ENCODE measurements at regions not wholly inside any gene's neighbourhood (a gene's known extent, or its start where the extent isn't known, plus 50 kb on each side); places are given as distances from the start of the nearest gene placed in this dataset.
"Not testable (repeated sequence)": the region's sequence is repeated elsewhere in the genome, so short reads cannot be mapped to it uniquely, and the experiment has no call there.

DNA sequence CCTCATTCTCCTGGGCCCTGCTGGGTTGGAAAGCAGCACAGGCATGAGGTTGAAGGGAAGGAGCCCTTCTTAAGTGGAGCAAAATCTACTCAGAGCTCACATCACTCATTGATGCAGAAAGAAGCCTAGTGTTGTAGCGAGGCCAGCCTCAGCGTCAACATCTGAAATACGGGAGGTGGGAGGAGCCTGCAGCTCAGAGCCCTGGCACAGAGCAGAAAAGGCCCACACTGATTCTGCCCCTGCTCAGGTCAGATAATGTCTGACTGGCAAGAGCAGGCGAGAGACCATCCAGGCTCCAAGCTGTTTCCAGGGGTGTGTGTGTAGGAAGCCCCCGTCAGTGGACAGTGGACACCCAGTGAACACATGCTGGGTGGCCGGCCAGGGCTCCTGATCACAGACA lies 1541.6 kb downstream of the TSPY10 start:
- intact Hi-C loops (cut with micrococcal nuclease) = no loop called here
- POLR2A ChIA-PET = no interaction called here
- peaks cover 3% of the 10 kb centered on the region for H3K9me3 Mint-ChIP-seq
- H3K36me3 Mint-ChIP-seq (ENCODE audit: low read depth) = no peaks in the 10 kb centered on the region
- H3K4me1 Mint-ChIP-seq = no peaks in the 10 kb centered on the region
- no peak overlapping the region for H3K27ac Mint-ChIP-seq
- ATAC-seq (ENCODE audit: low read depth) (no peak), DNase-seq (no peak)
- CTCF ChIA-PET = no interaction called here
- H3K27me3 Mint-ChIP-seq = no peaks in the 10 kb centered on the region
- TF ChIP-seq, protein P1, sequence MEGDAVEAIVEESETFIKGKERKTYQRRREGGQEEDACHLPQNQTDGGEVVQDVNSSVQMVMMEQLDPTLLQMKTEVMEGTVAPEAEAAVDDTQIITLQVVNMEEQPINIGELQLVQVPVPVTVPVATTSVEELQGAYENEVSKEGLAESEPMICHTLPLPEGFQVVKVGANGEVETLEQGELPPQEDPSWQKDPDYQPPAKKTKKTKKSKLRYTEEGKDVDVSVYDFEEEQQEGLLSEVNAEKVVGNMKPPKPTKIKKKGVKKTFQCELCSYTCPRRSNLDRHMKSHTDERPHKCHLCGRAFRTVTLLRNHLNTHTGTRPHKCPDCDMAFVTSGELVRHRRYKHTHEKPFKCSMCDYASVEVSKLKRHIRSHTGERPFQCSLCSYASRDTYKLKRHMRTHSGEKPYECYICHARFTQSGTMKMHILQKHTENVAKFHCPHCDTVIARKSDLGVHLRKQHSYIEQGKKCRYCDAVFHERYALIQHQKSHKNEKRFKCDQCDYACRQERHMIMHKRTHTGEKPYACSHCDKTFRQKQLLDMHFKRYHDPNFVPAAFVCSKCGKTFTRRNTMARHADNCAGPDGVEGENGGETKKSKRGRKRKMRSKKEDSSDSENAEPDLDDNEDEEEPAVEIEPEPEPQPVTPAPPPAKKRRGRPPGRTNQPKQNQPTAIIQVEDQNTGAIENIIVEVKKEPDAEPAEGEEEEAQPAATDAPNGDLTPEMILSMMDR (IDR thresholded peaks at IDR 0.05) = no peak
- no peak overlapping the region for H3K4me3 Mint-ChIP-seq

DNA sequence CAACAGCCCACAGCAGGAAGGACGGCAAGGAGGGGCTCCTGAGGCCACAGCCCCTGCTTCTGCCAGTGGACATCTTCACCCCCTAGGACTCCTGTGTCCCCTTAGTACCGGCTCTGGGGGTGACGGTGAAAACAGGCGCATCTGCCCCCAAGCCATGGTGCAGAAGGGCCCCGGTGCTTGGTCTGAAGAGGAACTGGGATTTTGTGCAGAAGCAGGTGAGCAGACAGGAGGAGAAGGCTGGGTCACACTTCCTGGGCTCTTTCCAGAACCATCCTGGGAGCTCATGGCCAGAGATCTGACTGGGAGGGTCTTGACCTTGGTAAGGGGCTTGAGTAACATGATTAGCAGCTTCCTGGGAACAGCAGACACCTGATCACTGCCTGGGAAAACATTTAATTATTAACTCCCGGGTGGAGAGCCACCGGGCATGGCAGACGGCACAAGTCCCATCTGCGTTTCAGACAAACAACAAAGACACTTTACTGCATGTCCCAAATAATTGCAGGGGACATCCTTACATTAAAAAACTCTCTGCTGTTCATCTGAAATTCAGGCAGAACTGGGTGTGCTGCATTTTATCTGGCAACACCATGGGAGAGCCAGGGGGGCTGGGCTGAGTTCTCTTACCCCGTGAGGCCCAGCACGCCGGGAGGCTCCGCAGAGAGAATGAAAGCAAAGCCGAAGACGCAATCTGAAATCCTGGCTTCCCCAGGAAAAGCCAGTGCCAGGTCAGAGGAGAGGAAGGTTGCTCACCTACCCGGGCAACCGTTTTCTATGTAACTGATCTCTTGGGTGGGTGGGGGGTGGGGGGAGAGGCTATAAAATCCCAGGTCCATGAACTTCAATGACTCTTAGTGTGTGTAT lies 1542.8 kb downstream of the TSPY10 start:
- ChIA-PET POLR2A (no interaction called here), CTCF (no interaction called here)
- intact Hi-C loops (cut with micrococcal nuclease) = no loop called here

DNA sequence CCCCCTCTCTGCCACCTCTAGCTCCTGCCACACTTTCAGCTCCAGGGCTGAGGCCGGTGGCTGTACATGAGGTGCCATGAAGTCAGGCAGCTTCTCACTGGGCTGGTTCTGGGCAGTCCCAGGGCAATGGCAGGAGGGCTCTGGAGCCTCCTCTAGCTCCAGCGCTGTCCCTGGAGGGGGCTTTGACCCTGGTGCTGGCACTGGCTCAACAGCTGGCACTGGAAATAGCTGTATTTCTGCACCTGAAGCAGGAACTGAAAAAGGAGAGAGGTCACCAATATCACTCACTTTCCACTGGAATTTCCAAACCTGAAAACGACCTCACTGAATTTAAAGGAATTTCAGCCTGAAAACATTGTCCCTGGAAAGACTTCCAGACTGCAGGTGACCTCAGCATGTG lies 1558.1 kb downstream of the TSPY10 start:
- CTCF ChIA-PET; DNase-seq; ATAC-seq (ENCODE audit: low read depth); H3K27ac Mint-ChIP-seq; H3K9me3 Mint-ChIP-seq; H3K4me1 Mint-ChIP-seq; intact Hi-C loops (cut with micrococcal nuclease); H3K4me3 Mint-ChIP-seq; H3K27me3 Mint-ChIP-seq; POLR2A ChIA-PET; H3K36me3 Mint-ChIP-seq (ENCODE audit: low read depth): not testable (repeated sequence)

More for the DNA sequence above, 1542.8 kb downstream of the TSPY10 start:
- Mint-ChIP-seq H3K27me3 (no peaks in the 10 kb centered on the region), H3K9me3 (peaks cover 3% of the 10 kb centered on the region), H3K27ac (no peak overlapping the region), H3K4me1 (no peaks in the 10 kb centered on the region), H3K4me3 (no peak overlapping the region), H3K36me3 (ENCODE audit: low read depth) (no peaks in the 10 kb centered on the region)
- DNase-seq = no peak
- ATAC-seq (ENCODE audit: low read depth) = no peak
- TF ChIP-seq, protein P1 (IDR thresholded peaks at IDR 0.05) = no peak

DNA sequence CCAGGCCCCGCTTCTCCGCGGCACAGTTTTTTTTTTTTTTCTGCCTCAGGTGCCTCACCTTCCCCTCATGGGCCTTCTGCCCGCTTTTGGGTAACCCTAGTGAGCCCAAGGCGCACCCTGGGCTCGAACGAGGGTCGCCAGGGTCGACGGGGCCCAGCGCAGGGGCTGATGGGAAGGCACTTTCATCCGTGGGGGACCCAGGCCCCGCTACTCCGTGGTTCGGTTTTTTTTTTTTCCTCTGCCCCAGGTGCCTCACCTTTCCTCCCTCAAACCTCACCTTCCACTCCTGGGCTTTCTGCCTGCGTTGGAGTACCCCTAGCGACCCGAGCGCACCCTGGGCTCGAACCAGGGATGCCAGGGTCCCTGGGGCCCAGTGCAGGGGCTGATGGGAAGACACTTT lies 1569.8 kb downstream of the TSPY10 start:
- H3K9me3 Mint-ChIP-seq; intact Hi-C loops (cut with micrococcal nuclease); H3K27ac Mint-ChIP-seq; ATAC-seq (ENCODE audit: low read depth); H3K4me1 Mint-ChIP-seq; H3K36me3 Mint-ChIP-seq (ENCODE audit: low read depth); DNase-seq; H3K27me3 Mint-ChIP-seq; POLR2A ChIA-PET; CTCF ChIA-PET; H3K4me3 Mint-ChIP-seq: not testable (repeated sequence)

DNA sequence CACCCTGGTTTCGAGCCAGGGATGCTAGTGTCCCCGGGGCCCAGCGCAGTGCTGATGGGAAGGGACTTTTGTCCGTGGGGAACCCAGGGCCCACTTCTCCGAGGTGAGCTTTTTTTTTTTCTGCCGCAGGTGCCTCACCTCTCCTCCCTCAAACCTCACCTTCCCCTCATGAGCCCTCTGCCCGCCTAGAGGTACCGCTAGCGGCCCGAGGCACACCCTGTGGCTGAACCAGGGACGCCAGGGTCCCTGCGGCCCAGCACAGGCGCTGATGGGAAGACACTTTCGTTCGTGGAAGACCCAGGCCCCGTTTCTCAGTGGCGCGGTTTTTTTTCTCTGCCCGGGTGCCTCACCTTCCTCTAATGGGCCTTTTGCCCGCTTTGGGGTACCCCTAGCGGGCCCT lies 1570.7 kb downstream of the TSPY10 start:
- H3K4me1 Mint-ChIP-seq; ATAC-seq (ENCODE audit: low read depth); intact Hi-C loops (cut with micrococcal nuclease); CTCF ChIA-PET; H3K27me3 Mint-ChIP-seq; DNase-seq; H3K9me3 Mint-ChIP-seq; H3K27ac Mint-ChIP-seq; H3K36me3 Mint-ChIP-seq (ENCODE audit: low read depth); H3K4me3 Mint-ChIP-seq; POLR2A ChIA-PET: not testable (repeated sequence)

DNA sequence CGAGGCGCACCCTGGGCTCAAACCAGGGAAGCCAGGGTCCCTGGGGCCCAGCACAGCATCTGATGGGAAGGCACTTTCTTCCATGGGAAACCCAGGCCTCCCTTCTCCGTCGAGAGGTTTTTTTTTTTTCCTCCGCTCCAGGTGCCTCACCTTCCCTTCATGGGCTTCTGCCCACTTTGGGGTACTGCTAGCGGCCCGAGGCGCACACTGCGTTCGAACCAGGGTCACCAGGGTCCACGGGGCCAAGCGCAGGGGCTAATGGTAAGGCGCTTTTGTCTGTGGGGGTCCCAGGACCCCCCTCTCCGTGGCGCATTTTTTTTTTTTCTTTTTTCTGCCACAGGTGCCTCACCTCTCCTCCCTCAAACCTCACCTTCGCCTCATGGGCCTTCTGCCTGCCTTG lies 1571.3 kb downstream of the TSPY10 start:
- intact Hi-C loops (cut with micrococcal nuclease) = no loop called here
- no peaks in the 10 kb centered on the region for H3K4me1 Mint-ChIP-seq
- no peaks in the 10 kb centered on the region for H3K27me3 Mint-ChIP-seq
- no peak for ATAC-seq (ENCODE audit: low read depth)
- H3K4me3 Mint-ChIP-seq = no peak overlapping the region
- no peak overlapping the region for H3K27ac Mint-ChIP-seq
- no peak for DNase-seq
- ChIA-PET POLR2A (no interaction called here), CTCF (no interaction called here)
- no peaks in the 10 kb centered on the region for H3K9me3 Mint-ChIP-seq
- H3K36me3 Mint-ChIP-seq (ENCODE audit: low read depth) = no peaks in the 10 kb centered on the region
- TF ChIP-seq, protein P1 (IDR thresholded peaks at IDR 0.05) = no peak

DNA sequence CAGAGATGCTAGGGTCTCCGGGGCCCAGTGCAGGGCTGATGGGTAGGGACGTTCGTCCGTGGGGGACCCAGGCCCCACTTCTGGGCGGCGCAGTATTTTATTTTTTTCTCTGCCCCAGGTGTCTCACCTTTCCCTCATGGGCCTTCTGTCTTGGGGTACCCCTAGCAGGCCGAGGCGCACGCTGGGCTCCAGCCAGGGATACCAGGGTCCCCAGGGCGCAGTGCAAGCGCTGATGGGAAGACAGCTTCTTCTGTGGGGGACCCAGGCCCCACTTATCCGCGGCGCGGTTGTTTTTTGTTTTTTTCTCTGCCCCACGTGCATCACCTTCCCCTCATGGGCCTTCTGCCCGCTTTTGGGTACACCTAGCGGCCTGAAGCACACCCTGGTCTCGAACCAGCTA lies 1572.8 kb downstream of the TSPY10 start:
- POLR2A ChIA-PET; H3K36me3 Mint-ChIP-seq (ENCODE audit: low read depth); H3K4me1 Mint-ChIP-seq; DNase-seq; intact Hi-C loops (cut with micrococcal nuclease); CTCF ChIA-PET; H3K9me3 Mint-ChIP-seq; H3K4me3 Mint-ChIP-seq; H3K27me3 Mint-ChIP-seq; ATAC-seq (ENCODE audit: low read depth); H3K27ac Mint-ChIP-seq: not testable (repeated sequence)

DNA sequence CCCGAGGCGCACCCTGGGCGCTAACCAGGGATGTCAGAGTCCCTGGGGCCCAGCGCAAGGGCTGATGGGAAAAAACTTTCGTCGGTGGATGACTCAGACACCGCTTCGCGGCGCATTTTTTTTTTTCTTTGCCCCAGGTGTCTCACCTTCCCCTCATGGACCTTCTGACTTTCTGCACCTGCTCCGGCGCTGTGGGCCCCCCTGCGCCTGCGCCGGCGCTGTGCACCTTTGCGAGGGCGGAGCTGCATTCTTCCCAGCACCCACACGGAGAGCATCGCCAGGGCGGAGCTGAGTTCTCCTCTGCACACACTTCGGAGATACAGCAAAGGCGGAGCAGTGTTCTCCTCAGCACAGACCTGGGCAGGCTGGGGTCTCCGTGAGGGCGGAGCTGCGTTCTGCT lies 1575.3 kb downstream of the TSPY10 start:
- DNase-seq; H3K4me1 Mint-ChIP-seq; CTCF ChIA-PET; H3K9me3 Mint-ChIP-seq; H3K27ac Mint-ChIP-seq; ATAC-seq (ENCODE audit: low read depth); H3K36me3 Mint-ChIP-seq (ENCODE audit: low read depth); POLR2A ChIA-PET; H3K27me3 Mint-ChIP-seq; H3K4me3 Mint-ChIP-seq; intact Hi-C loops (cut with micrococcal nuclease): not testable (repeated sequence)

DNA sequence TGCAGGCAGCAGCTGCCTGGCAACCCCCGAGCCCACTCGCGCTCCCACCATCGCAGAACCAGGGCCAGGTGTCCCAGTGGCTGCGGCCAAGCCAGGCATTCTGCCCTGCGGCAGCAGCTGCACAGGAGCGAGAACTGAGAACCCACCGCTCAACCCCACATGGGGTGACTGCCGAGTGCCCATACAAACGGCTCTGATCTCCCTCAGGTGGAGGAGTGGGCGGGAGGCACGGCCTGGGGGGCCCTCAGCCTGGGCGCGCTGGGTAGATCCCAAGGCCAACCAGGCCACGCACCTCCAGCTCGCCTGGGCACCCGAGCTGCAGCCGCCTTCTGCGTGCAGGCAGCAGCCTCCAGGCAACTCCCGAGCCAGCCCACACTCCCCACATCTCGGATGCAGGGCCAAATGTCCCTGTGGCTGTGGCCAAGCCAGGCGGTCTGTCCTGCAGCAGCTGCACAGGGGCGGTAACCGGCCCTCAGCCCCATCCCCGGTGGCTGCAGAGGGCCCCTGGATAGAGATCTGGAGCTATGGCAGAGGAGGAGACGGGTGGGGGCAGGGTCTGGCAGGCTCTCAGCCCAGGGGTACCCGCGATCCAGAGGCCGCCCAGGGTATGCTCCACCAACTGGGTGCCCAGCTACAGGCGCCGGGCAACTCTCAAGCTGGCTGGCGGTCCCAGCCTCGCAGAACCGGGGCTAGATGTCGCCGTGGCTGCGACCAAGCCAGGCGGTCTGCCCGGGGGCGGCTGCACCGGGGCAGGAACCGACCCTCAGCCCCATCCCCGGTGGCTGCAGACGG lies 1579.6 kb downstream of the TSPY10 start:
- H3K36me3 Mint-ChIP-seq (ENCODE audit: low read depth); H3K9me3 Mint-ChIP-seq; intact Hi-C loops (cut with micrococcal nuclease); CTCF ChIA-PET; H3K4me3 Mint-ChIP-seq; POLR2A ChIA-PET; DNase-seq; ATAC-seq (ENCODE audit: low read depth); H3K27ac Mint-ChIP-seq; H3K4me1 Mint-ChIP-seq; H3K27me3 Mint-ChIP-seq: not testable (repeated sequence)
